ENCODE measurements at regions not wholly inside any gene's neighbourhood (a gene's known extent, or its start where the extent isn't known, plus 50 kb on each side); places are given as distances from the start of the nearest gene placed in this dataset.

DNA sequence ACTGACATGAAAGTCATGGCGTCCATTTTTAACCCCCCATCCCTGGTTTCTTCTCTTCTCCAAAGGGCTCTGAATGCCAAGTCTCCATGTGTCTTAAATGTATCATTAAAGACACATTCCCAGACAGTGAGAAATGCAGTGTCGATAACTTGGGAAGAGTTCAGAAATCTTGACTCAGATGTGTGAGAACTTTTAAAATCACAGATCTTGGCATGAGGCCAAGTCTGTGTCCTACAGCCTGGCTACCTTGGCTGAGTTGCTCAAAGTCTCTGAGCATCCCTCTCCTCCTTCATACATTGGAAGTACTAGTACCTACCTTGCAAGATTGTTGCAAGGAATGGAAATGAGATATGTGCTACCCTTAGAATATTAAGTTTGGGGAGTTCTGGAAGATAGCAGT lies 1046.5 kb upstream of the RBFOX1 start:
- Mint-ChIP-seq H3K9me3 (no peaks in the 10 kb centered on the region), H3K27me3 (peaks cover 20% of the 10 kb centered on the region), H3K27ac (no peak overlapping the region), H3K4me1 (ENCODE audit: unreplicated experiment) (no peaks in the 10 kb centered on the region), H3K4me3 (no peak overlapping the region), H3K36me3 (no peaks in the 10 kb centered on the region)
- DNase-seq (ENCODE audit: extremely low spot score, unreplicated experiment) = no peak
- TF ChIP-seq, protein P1, sequence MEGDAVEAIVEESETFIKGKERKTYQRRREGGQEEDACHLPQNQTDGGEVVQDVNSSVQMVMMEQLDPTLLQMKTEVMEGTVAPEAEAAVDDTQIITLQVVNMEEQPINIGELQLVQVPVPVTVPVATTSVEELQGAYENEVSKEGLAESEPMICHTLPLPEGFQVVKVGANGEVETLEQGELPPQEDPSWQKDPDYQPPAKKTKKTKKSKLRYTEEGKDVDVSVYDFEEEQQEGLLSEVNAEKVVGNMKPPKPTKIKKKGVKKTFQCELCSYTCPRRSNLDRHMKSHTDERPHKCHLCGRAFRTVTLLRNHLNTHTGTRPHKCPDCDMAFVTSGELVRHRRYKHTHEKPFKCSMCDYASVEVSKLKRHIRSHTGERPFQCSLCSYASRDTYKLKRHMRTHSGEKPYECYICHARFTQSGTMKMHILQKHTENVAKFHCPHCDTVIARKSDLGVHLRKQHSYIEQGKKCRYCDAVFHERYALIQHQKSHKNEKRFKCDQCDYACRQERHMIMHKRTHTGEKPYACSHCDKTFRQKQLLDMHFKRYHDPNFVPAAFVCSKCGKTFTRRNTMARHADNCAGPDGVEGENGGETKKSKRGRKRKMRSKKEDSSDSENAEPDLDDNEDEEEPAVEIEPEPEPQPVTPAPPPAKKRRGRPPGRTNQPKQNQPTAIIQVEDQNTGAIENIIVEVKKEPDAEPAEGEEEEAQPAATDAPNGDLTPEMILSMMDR (conservative IDR thresholded peaks at IDR 0.05) = no peak

DNA sequence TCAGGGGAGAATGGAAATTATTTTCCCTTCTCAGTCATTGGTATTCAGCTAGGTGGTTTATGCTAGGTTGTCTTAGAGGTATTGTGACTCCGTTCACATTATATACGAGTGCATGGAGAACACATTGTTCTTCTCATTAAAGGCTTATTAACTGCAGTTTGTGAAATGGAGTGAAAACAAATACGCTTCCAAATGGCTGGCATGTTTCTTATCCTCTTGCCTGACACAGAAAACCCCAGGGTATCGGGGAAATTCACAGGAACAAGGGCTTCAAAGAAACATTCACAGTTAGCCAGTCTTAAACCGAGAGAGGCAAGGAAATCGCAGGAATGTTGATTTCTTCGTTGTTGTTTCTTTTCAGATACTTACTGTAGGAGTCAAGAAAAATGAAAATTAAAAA lies 1047.9 kb upstream of the RBFOX1 start:
- H3K27ac Mint-ChIP-seq = no peak overlapping the region
- H3K4me1 Mint-ChIP-seq (ENCODE audit: unreplicated experiment) = no peaks in the 10 kb centered on the region
- H3K27me3 Mint-ChIP-seq = peaks cover 21% of the 10 kb centered on the region
- TF ChIP-seq, protein P1 (conservative IDR thresholded peaks at IDR 0.05) = no peak
- no peaks in the 10 kb centered on the region for H3K36me3 Mint-ChIP-seq
- no peak overlapping the region for H3K4me3 Mint-ChIP-seq
- DNase-seq (ENCODE audit: extremely low spot score, unreplicated experiment) = no peak
- no peaks in the 10 kb centered on the region for H3K9me3 Mint-ChIP-seq

DNA sequence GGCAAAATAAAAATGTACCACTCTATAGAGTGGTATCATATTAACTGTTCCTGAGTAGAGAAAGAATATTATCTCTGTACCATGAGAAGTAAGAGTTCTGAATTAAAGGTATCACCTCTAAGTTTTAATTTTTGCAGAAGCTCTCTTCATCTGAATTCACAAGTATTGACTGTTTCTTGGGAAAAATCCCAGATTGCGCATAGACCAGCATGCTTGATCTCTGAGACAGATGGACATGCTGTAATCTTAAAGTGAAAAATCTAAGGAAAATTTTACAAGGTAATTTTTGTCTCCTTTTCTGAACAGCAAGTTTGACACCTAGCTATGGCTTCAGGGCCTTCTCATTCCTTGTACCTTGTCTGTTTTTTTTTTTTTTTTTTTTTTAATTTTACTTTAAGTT lies 1050.7 kb upstream of the RBFOX1 start:
- Mint-ChIP-seq H3K4me3 (no peak overlapping the region), H3K36me3 (no peaks in the 10 kb centered on the region), H3K4me1 (ENCODE audit: unreplicated experiment) (no peaks in the 10 kb centered on the region), H3K27me3 (peaks cover 20% of the 10 kb centered on the region), H3K27ac (no peak overlapping the region), H3K9me3 (no peaks in the 10 kb centered on the region)
- TF ChIP-seq, protein P1 (conservative IDR thresholded peaks at IDR 0.05) = no peak
- no peak for DNase-seq (ENCODE audit: extremely low spot score, unreplicated experiment)

DNA sequence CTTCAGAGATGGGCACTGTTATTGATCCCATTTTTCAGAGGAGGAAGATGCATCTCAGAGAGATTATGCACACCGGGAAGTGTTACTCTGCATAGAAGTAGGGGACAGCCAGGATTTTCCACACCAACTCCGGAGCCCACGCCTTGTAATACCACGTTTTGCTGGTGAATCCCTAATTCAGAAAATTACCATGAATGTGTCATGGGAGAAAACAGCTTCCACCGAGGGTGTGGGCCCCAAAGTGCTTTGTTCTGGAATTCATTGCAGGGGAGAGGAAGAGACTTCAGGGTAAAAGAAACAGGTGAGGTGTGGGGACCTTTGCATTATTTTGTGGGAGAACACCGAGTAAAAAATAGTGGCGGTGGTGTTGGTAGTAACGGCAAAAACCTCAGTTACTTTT lies 1051.4 kb upstream of the RBFOX1 start:
- Mint-ChIP-seq H3K4me3 (no peak overlapping the region), H3K4me1 (ENCODE audit: unreplicated experiment) (no peaks in the 10 kb centered on the region), H3K36me3 (no peaks in the 10 kb centered on the region), H3K27me3 (peaks cover 20% of the 10 kb centered on the region), H3K9me3 (no peaks in the 10 kb centered on the region), H3K27ac (no peak overlapping the region)
- DNase-seq (ENCODE audit: extremely low spot score, unreplicated experiment) = no peak
- TF ChIP-seq, protein P1 (conservative IDR thresholded peaks at IDR 0.05) = no peak

DNA sequence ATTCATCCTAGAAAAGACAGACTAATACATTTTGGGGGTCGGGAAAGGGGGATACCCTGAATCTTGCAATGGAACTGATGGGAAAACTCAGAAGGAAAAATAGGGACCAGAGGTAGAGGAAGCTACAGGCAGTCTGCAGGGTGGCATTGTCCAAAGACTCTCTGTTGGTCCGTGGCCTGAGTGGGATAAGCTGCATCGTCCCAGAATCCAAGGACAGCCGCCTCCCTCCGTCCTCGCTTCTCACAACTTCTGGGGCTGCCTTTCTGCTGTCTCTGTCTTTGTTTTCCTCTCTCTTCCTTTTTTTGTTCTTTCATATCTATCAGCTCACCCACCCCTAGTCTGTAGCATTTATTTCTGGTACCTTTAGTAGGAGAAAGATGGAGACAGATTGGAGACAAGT lies 1052.6 kb upstream of the RBFOX1 start:
- DNase-seq (ENCODE audit: extremely low spot score, unreplicated experiment) = no peak
- Mint-ChIP-seq H3K4me1 (ENCODE audit: unreplicated experiment) (no peaks in the 10 kb centered on the region), H3K36me3 (no peaks in the 10 kb centered on the region), H3K27me3 (peaks cover 19% of the 10 kb centered on the region), H3K4me3 (no peak overlapping the region), H3K9me3 (no peaks in the 10 kb centered on the region), H3K27ac (no peak overlapping the region)
- TF ChIP-seq, protein P1 (conservative IDR thresholded peaks at IDR 0.05) = no peak

DNA sequence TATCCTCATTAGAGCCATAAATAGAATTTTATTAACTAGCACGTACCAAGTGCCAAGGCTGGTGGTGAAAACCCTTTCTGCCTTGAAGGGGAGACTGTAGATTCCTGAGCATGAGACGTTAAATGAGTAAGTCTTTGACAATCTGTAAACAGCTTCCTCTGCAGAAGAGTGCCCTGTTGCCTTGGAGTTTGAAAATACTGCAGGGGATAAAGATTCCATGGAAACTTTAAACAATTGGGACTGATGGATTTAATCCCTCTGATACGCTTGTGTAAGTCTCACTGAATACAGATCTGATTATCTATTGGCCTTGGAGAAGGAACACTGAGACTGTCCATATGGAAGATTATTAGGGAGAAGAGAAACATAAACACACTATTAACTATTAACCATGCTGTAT lies 1053.4 kb upstream of the RBFOX1 start:
- no peak overlapping the region for H3K4me3 Mint-ChIP-seq

More for the DNA sequence above, 1053.4 kb upstream of the RBFOX1 start:
- DNase-seq (ENCODE audit: extremely low spot score, unreplicated experiment) = no peak
- TF ChIP-seq, protein P1 (conservative IDR thresholded peaks at IDR 0.05) = no peak
- no peaks in the 10 kb centered on the region for H3K4me1 Mint-ChIP-seq (ENCODE audit: unreplicated experiment)
- no peak overlapping the region for H3K27ac Mint-ChIP-seq
- H3K9me3 Mint-ChIP-seq = no peaks in the 10 kb centered on the region
- peaks cover 14% of the 10 kb centered on the region for H3K27me3 Mint-ChIP-seq
- H3K36me3 Mint-ChIP-seq = no peaks in the 10 kb centered on the region
